Keratinocyte (primary cell): ENCODE measurements at regions not wholly inside any gene's neighbourhood (a gene's known extent, or its start where the extent isn't known, plus 50 kb on each side); places are given as distances from the start of the nearest gene placed in this dataset.

Experiments used
- DNase-seq: peaks from one replicate; pipeline ENCODE4 v3.0.0-alpha.2; 2011; ENCODE audit warnings: low read depth, missing footprints, low spot score
- FAIRE-seq: peaks from 2 replicates; lab custom pipeline; 2011; peaks lifted over from hg19 to GRCh38; lab: Jason Lieb, UNC
- H2AFZ ChIP-seq: 2 replicates; pipeline ENCODE4 v1.6.0; 2012; ENCODE audit warnings: low read length, control low read depth, inconsistent platforms; ENCODE audit not compliant: control insufficient read depth
- H3K27ac ChIP-seq: 2 replicates; pipeline ENCODE4 v1.5.1; 2011; ENCODE audit warnings: low read length; ENCODE audit not compliant: control insufficient read depth, insufficient read depth
- H3K27me3 ChIP-seq: 3 replicates; pipeline ENCODE4 v1.6.0; 2011; ENCODE audit warnings: low read length; ENCODE audit not compliant: control insufficient read depth, insufficient read depth; ENCODE audit errors: extremely low read depth
- H3K36me3 ChIP-seq, 2 experiments: 2 replicates in 1 of 2; 3 replicates in 1 of 2; pipeline ENCODE4 v1.5.1; 2011; ENCODE audit warnings: low read length in 2 of 2, mild to moderate bottlenecking in 1 of 2; ENCODE audit not compliant: control insufficient read depth in 2 of 2, insufficient read depth in 2 of 2; ENCODE audit errors: extremely low read depth in 1 of 2
- H3K4me1 ChIP-seq: 3 replicates; pipeline ENCODE4 v1.5.1; 2011; ENCODE audit warnings: low read length; ENCODE audit not compliant: control insufficient read depth, insufficient read depth; ENCODE audit errors: extremely low read depth
- H3K4me2 ChIP-seq: 3 replicates; pipeline ENCODE4 v1.6.0; 2011; ENCODE audit warnings: low read depth, low read length; ENCODE audit not compliant: control insufficient read depth, insufficient read depth; ENCODE audit errors: extremely low read depth
- H3K4me3 ChIP-seq, 3 experiments: fragments of 200-600 bp in 1 of 3; sonication (generic) in 1 of 3; 2 replicates in 2 of 3; 3 replicates in 1 of 3; pipeline ENCODE4 v1.5.1; 2011 to 2016; ENCODE audit warnings: low read length in 3 of 3, mild to moderate bottlenecking in 3 of 3, control low read depth in 2 of 3, inconsistent platforms in 1 of 3, low read depth in 1 of 3, mixed read lengths in 1 of 3, mixed run types in 1 of 3, moderate library complexity in 1 of 3; ENCODE audit not compliant: control insufficient read depth in 2 of 3, insufficient read depth in 2 of 3; ENCODE audit errors: extremely low read depth in 1 of 3
- H3K79me2 ChIP-seq: 2 replicates; pipeline ENCODE4 v1.6.0; 2012; ENCODE audit warnings: low read length; ENCODE audit not compliant: control insufficient read depth, insufficient read depth
- H3K9ac ChIP-seq: 3 replicates; pipeline ENCODE4 v1.6.0; 2011; ENCODE audit warnings: low read length; ENCODE audit not compliant: control insufficient read depth, insufficient read depth; ENCODE audit errors: extremely low read depth
- H3K9me1 ChIP-seq: 3 replicates; pipeline ENCODE4 v1.6.0; 2011; ENCODE audit warnings: low read length; ENCODE audit not compliant: control insufficient read depth, insufficient read depth; ENCODE audit errors: extremely low read depth
- H3K9me3 ChIP-seq: 2 replicates; pipeline ENCODE4 v1.5.1; 2012; ENCODE audit warnings: low read depth, low read length; ENCODE audit not compliant: control insufficient read depth
- H4K20me1 ChIP-seq: 3 replicates; pipeline ENCODE4 v1.6.0; 2011; ENCODE audit warnings: low read length; ENCODE audit not compliant: control insufficient read depth, insufficient read depth; ENCODE audit errors: extremely low read depth
- CTCF ChIP-seq, 3 experiments: IDR thresholded peaks in 1 of 3; conservative IDR thresholded peaks in 1 of 3; optimal IDR thresholded peaks in 1 of 3; 2 replicates in 2 of 3; 3 replicates in 1 of 3; pipeline versions ENCODE3 to v1.5.1; 2011; ENCODE audit warnings: low read length in 3 of 3, mild to moderate bottlenecking in 3 of 3, moderate library complexity in 2 of 3, control low read depth in 1 of 3, inconsistent platforms in 1 of 3; ENCODE audit not compliant: insufficient read depth in 2 of 3; ENCODE audit errors: extremely low read depth in 1 of 3
- EZH2 ChIP-seq: IDR thresholded peaks from one replicate; pipeline ENCODE4 v1.6.1; 2012; ENCODE audit warnings: inconsistent platforms, mild to moderate bottlenecking, low read length, moderate library complexity
- dilution Hi-C: fragments of 300-500 bp; cut with MboI; formaldehyde crosslinking; loops from one replicate; pipeline ENCODE4 v1.7.0; 2020; ENCODE audit warnings: low sequenced_read_pairs; ENCODE audit not compliant: extremely low pct_ligation_motif_present

GRCh38 chr20:25136643-25137559 is 55.0 kb upstream of the VSX1 start:
- dilution Hi-C loops = no loop called here
- Histone ChIP-seq H3K4me1 (peaks cover 4% of the 10 kb centered on the region), H3K27ac (no peak overlapping the region), H4K20me1 (no peaks in the 10 kb centered on the region), H3K9me1 (no peaks in the 10 kb centered on the region), H3K4me3 (no peak overlapping the region), H3K36me3 (no peaks in the 10 kb centered on the region), H3K27me3 (peaks cover 8% of the 10 kb centered on the region), H3K4me2 (no peak overlapping the region), H2AFZ (no peak overlapping the region), H3K9ac (no peak overlapping the region), H3K79me2 (no peaks in the 10 kb centered on the region), H3K9me3 (no peaks in the 10 kb centered on the region)
- no peak for TF ChIP-seq CTCF (optimal IDR thresholded peaks at IDR 0.05 in 1 of 3, IDR thresholded peaks at IDR 0.05 in 1 of 3, conservative IDR thresholded peaks at IDR 0.05 in 1 of 3; ENCODE audit: extremely low read depth in 1 of 3, insufficient read depth in 2 of 3, low read length in 3 of 3)
- TF ChIP-seq EZH2 = no peak
- DNase-seq (peak; percentile 2), FAIRE-seq (no peak)

GRCh38 chr20:25139029-25139705 is 56.3 kb upstream of the ENTPD6 start:
- dilution Hi-C loops = no loop called here
- no peaks in the 10 kb centered on the region for H3K36me3 ChIP-seq
- H3K27ac ChIP-seq = no peak overlapping the region
- peaks cover 8% of the 10 kb centered on the region for H3K27me3 ChIP-seq
- H4K20me1 ChIP-seq = no peaks in the 10 kb centered on the region
- peaks cover 4% of the 10 kb centered on the region for H3K4me1 ChIP-seq
- no peak for TF ChIP-seq EZH2
- peak in 2 of 3 experiments; percentile 28 to 39 for TF ChIP-seq CTCF (optimal IDR thresholded peaks at IDR 0.05 in 1 of 3, IDR thresholded peaks at IDR 0.05 in 1 of 3, conservative IDR thresholded peaks at IDR 0.05 in 1 of 3; ENCODE audit: extremely low read depth in 1 of 3, insufficient read depth in 2 of 3, low read length in 3 of 3)
- H3K9me1 ChIP-seq = no peaks in the 10 kb centered on the region
- no peak overlapping the region for H3K9ac ChIP-seq
- H3K9me3 ChIP-seq = no peaks in the 10 kb centered on the region
- no peak overlapping the region for H2AFZ ChIP-seq
- DNase-seq (no peak), FAIRE-seq (peak; percentile 13)
- H3K4me2 ChIP-seq = no peak overlapping the region
- no peak overlapping the region for H3K4me3 ChIP-seq
- no peaks in the 10 kb centered on the region for H3K79me2 ChIP-seq
